ENCODE measurements at regions not wholly inside any gene's neighbourhood (a gene's known extent, or its start where the extent isn't known, plus 50 kb on each side); places are given as distances from the start of the nearest gene placed in this dataset.
"Not testable (repeated sequence)": the region's sequence is repeated elsewhere in the genome, so short reads cannot be mapped to it uniquely, and the experiment has no call there.

GRCh38 chr5:23994581-23995370 lies 487.4 kb downstream of the PRDM9 start:
- DNase-seq, result no peak

GRCh38 chr5:23996525-23996924 lies 489.1 kb downstream of the PRDM9 start:
- no peak for DNase-seq

DNA sequence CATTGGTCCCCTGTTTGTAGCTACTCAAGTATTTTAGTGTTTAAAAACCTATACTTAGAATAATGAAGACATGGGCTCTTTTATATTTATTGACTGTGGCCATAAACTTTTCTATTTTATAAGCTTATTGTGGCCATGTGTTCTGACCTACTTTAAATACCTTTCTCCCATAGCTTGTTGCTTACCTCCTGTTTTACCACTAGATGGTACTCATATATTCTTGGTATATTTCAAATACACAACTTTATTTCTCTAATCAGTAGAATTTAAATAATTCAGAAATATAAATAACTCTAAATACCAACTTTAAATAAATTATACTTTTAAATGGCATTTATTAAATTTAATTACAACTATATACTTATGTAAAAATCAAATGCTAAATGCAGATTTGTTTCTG lies 498.0 kb downstream of the PRDM9 start:
- no peak for DNase-seq

- not testable (repeated sequence) for DNase-seq
Measured at GRCh38 chr5:24017710-24018109, 510.3 kb downstream of the PRDM9 start.

- no peak for DNase-seq
Measured at GRCh38 chr5:24026288-24026687, 518.9 kb downstream of the PRDM9 start.

- no peak for DNase-seq
Measured at GRCh38 chr5:24042688-24043087, 535.3 kb downstream of the PRDM9 start.

- no peak for DNase-seq
Measured at GRCh38 chr5:24045046-24045445, 537.6 kb downstream of the PRDM9 start.

GRCh38 chr5:24053737-24054136 lies 546.3 kb downstream of the PRDM9 start:
- DNase-seq, result no peak

GRCh38 chr5:24059006-24059405 lies 551.6 kb downstream of the PRDM9 start:
- no peak for DNase-seq

DNA sequence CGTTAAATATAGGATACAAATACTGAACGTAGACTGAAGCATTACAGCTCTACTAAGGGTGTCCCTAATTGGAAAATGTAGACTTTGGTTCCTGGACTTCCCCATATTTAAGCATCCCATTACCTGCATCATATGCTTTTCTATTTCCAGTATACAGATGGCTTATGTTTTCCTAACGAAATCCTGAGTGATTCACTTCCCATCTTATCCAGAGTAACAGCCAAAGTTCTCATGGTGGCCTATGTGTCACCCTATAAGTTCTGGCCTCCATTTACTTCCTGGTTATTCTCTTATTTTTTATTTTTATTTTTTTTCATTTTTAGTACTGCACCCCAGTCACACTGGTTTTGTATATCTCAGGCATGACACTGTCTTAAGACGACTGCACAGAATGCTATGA lies 552.3 kb downstream of the PRDM9 start:
- no peak for DNase-seq

DNA sequence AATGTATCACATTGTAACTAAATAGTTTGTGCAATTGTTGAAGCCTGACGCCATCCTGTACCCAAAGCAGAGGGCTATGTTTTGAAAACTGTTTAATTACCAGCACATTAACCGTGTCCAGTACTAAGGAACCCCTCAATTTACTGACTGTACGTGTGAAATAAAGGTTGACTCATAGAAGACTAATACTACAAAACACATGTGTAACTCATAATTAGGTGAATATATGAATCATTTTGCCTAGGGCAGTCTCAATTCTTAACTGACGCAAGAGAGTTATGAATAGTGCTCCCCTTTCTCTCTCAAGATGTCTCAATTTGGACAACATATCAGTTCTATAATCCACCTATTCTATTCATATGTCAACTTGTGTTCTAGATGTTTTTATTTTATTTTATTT lies 558.4 kb downstream of the PRDM9 start:
- no peak for DNase-seq

- DNase-seq, result no peak
Measured at GRCh38 chr5:24067208-24067607, 559.8 kb downstream of the PRDM9 start.

- DNase-seq, result no peak
Measured at GRCh38 chr5:24068524-24068923, 561.1 kb downstream of the PRDM9 start.

- no peak for DNase-seq
Measured at GRCh38 chr5:24073107-24073506, 565.7 kb downstream of the PRDM9 start.

DNA sequence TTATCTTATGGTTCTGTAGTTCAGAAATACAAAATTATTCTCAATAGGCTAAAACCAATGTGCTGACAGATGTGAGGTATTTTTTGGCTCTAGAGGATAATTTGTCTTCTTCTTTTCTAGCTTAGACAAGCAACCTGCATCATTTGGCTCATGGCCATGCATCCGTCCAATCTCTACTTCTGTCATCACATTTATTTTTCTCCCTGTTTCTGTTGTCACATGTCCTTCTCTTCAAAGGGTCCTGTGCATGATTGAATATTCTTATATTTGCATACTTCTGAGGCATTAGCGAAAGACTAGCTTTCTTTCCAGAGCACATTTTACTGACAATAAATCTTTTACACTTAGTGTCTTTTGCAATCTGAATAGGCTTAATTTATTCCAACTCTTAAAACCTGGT lies 564.7 kb downstream of the CDH10 start:
- DNase-seq, result no peak

DNA sequence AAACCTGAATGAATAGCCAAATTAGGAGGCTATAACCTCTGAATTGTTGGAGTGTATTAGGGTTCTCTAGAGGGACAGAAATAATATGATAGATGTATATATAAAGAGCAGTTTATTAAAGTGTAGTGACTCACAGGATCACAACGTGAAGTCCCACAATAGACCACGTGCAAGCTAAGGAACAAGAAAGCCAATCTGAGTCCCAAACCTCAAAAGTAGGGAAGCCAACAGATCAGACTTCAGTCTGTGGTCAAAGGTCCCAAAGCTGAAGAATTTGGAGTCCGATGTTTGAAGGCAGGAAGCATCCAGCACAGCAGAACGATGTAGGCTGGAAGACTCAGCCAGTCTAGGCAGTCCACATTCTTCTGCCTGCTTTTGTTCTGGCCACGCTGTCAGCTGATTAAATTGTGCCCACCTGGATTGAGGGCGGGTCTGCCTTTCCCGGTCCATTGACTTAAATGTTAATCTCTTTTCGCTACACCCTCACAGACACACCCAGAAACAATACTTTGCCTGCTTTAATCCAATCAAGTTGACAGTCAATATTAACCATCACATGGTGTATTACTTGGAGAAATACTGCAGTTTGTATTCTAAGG lies 550.6 kb downstream of the CDH10 start:
- no peak for DNase-seq

DNA sequence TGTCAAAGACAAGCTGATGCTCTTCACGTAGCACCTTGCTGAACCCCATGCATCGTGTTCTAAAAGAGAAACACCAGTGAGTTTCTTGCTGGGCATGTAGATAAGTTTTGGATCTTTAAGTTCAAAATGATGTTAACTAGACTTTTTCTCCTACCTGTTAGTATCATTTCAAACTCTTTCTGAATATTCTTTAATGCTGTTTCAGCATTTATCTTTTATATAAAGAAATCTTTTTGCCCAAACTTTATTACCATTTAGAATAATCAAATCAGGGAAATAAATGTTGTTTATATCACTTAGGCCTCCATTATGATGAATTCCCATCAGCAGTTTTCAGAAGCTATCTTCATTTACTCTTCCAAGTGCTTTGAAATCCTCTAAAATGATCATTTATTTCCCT lies 542.8 kb downstream of the CDH10 start:
- DNase-seq, result no peak

- DNase-seq, result no peak
Measured at GRCh38 chr5:24103451-24104023, 541.2 kb downstream of the CDH10 start.

DNA sequence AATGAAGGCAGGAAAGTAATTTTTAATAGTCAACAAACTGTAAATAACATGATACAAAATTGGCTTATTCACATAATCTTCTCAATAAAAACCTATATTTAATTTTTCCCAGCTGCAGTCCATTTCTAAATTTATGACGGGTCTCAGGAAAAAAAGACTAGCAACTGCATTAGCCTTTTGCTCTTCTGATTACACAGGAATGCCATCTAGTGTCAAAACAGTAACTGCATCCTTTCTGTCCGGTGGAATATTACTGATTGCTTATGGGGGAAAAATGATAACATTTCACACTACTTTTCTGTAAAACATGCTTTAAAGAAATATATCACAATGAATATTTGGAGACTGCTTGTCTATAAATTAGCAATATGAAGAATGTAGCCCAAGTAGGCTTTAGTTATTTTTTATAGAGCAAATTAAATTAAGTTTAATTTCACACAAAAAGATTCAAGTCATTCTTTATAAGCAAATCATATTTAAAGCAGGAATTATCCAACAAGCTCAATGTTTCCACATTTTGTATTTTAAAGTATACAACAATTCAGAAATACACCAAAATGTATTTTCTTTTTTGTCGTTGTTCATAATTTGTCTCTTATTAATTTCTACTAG lies 534.7 kb downstream of the CDH10 start:
- DNase-seq, result peak; percentile 38

GRCh38 chr5:24112420-24112819 lies 532.4 kb downstream of the CDH10 start:
- DNase-seq, result no peak

- DNase-seq, result no peak
Measured at GRCh38 chr5:24118351-24118750, 526.4 kb downstream of the CDH10 start.

GRCh38 chr5:24135536-24135935 lies 509.2 kb downstream of the CDH10 start:
- DNase-seq, result peak; percentile 47

- no peak for DNase-seq
Measured at GRCh38 chr5:24141046-24141445, 503.7 kb downstream of the CDH10 start.

GRCh38 chr5:24142341-24142740 lies 502.4 kb downstream of the CDH10 start:
- DNase-seq, result no peak

All from kidney glomerular epithelial cell (primary cell).